Right renal pelvis (tissue), 4 donors: ENCODE measurements at regions not wholly inside any gene's neighbourhood (a gene's known extent, or its start where the extent isn't known, plus 50 kb on each side); places are given as distances from the start of the nearest gene placed in this dataset.

Source experiments
- DNase-seq, 4 donors: peaks; one replicate each; pipeline ENCODE4 v3.0.0-alpha.2; 2013; ENCODE audit warnings: low read depth in 4 of 4, low spot score in 3 of 4, missing footprints in 1 of 4

GRCh38 chr1:170219163-170219562, 73.4 kb downstream of the NTMT2 start:
- DNase-seq: no peak

GRCh38 chr1:170221031-170221430, 75.3 kb downstream of the NTMT2 start:
- DNase-seq: no peak

GRCh38 chr1:170221495-170221894, 75.7 kb downstream of the NTMT2 start:
- no peak for DNase-seq

GRCh38 chr1:170224469-170224868, 78.7 kb downstream of the NTMT2 start:
- no peak for DNase-seq

- DNase-seq: no peak
Measured at GRCh38 chr1:170225781-170226530, 80.2 kb downstream of the NTMT2 start.

GRCh38 chr1:170226767-170227166, 81.0 kb downstream of the NTMT2 start:
- no peak for DNase-seq

- DNase-seq: no peak
Measured at GRCh38 chr1:170230323-170230722, 84.6 kb downstream of the NTMT2 start.

GRCh38 chr1:170231662-170232061, 85.9 kb downstream of the NTMT2 start:
- DNase-seq: no peak

- DNase-seq: no peak
Measured at GRCh38 chr1:170238704-170239391, 93.1 kb downstream of the NTMT2 start.

GRCh38 chr1:170239445-170239844, 93.7 kb downstream of the NTMT2 start:
- DNase-seq: no peak

GRCh38 chr1:170240409-170240808, 94.7 kb downstream of the NTMT2 start:
- no peak for DNase-seq

- DNase-seq: no peak
Measured at GRCh38 chr1:170241266-170241851, 95.6 kb downstream of the NTMT2 start.

GRCh38 chr1:170247751-170248521, 102.2 kb downstream of the NTMT2 start:
- no peak for DNase-seq

- no peak for DNase-seq
Measured at GRCh38 chr1:170250531-170251276, 104.9 kb downstream of the NTMT2 start.

- DNase-seq: no peak
Measured at GRCh38 chr1:170252851-170253579, 107.3 kb downstream of the NTMT2 start.

- DNase-seq: no peak
Measured at GRCh38 chr1:170254371-170254770, 108.6 kb downstream of the NTMT2 start.

GRCh38 chr1:170261669-170262068, 115.9 kb downstream of the NTMT2 start:
- DNase-seq: no peak

- no peak for DNase-seq
Measured at GRCh38 chr1:170262276-170262939, 116.6 kb downstream of the NTMT2 start.

- no peak for DNase-seq
Measured at GRCh38 chr1:170265234-170265633, 119.5 kb downstream of the NTMT2 start.
